Endodermal cell (in vitro differentiated cells): ENCODE measurements at regions not wholly inside any gene's neighbourhood (a gene's known extent, or its start where the extent isn't known, plus 50 kb on each side); places are given as distances from the start of the nearest gene placed in this dataset.

Experiments used
- DNase-seq: peaks from one replicate; pipeline ENCODE4 v3.0.0-alpha.2; 2017
- H3K27ac ChIP-seq: 2 replicates; pipeline ENCODE4 v1.5.1; 2013; ENCODE audit warnings: mild to moderate bottlenecking, low read depth, low read length, moderate library complexity
- H3K27me3 ChIP-seq: 2 replicates; pipeline ENCODE4 v1.6.1; 2013; ENCODE audit warnings: mild to moderate bottlenecking, low read length, moderate library complexity; ENCODE audit not compliant: insufficient read depth, control insufficient read depth, poor library complexity, severe bottlenecking
- H3K36me3 ChIP-seq: 2 replicates; pipeline ENCODE4 v1.7.0; 2013; ENCODE audit warnings: mild to moderate bottlenecking, low read length, moderate library complexity; ENCODE audit not compliant: control insufficient read depth, insufficient read depth
- H3K4me1 ChIP-seq: one replicate; pipeline ENCODE4 v1.7.0; 2013; ENCODE audit warnings: low read length; ENCODE audit not compliant: control insufficient read depth, insufficient read depth
- H3K4me3 ChIP-seq: 2 replicates; pipeline ENCODE4 v1.5.1; 2013; ENCODE audit warnings: mild to moderate bottlenecking, low read length, moderate library complexity
- H3K9ac ChIP-seq: 2 replicates; pipeline ENCODE4 v1.6.1; 2013; ENCODE audit warnings: mild to moderate bottlenecking, low read length, moderate library complexity; ENCODE audit not compliant: poor library complexity, severe bottlenecking; ENCODE audit errors: extremely low read depth
- H3K9me3 ChIP-seq: 2 replicates; pipeline ENCODE4 v1.6.1; 2013; ENCODE audit warnings: mild to moderate bottlenecking, low read length, moderate library complexity; ENCODE audit not compliant: control insufficient read depth
- H3K27ac Mint-ChIP-seq: 2 replicates; pipeline ENCODE4 v1.8.0; 2020; ENCODE audit warnings: mixed read lengths
- H3K27me3 Mint-ChIP-seq: 2 replicates; pipeline ENCODE4 v1.8.0; 2021; ENCODE audit warnings: mild to moderate bottlenecking, mixed read lengths; ENCODE audit not compliant: insufficient read depth
- H3K36me3 Mint-ChIP-seq: 2 replicates; pipeline ENCODE4 v1.8.0; 2020; ENCODE audit warnings: low read depth, mixed read lengths
- H3K4me1 Mint-ChIP-seq: 2 replicates; pipeline ENCODE4 v1.8.0; 2020; ENCODE audit warnings: mixed read lengths
- H3K4me3 Mint-ChIP-seq: 2 replicates; pipeline ENCODE4 v1.8.0; 2020; ENCODE audit warnings: mild to moderate bottlenecking, moderate library complexity, mixed read lengths
- H3K9me3 Mint-ChIP-seq: 2 replicates; pipeline ENCODE4 v1.8.0; 2020; ENCODE audit warnings: mild to moderate bottlenecking, mixed read lengths
- CTCF ChIP-seq: fragments of 200-600 bp; sonication (generic); conservative IDR thresholded peaks from 2 replicates; pipeline ENCODE4 v1.5.0; 2021; ENCODE audit warnings: antibody characterized with exemption, mild to moderate bottlenecking
- WGBS, 2 experiments: methylation state at CpG; one replicate each; pipeline versions ENCODE4 v1.1.5 to v1.1.7; 2013; ENCODE audit warnings: missing lambda C conversion rate in 2 of 2, mixed read lengths in 1 of 2; ENCODE audit not compliant: insufficient coverage in 1 of 2, insufficient read length in 1 of 2; 5-methylcytosine and 5-hydroxymethylcytosine counted together

GRCh38 chr6:23456396-23456795, 669.6 kb upstream of the NRSN1 start:
- H3K27ac ChIP-seq = no peak overlapping the region
- H3K9me3 ChIP-seq = no peaks in the 10 kb centered on the region
- no peak overlapping the region for H3K4me3 Mint-ChIP-seq
- no peaks in the 10 kb centered on the region for H3K9me3 Mint-ChIP-seq
- H3K36me3 ChIP-seq = no peaks in the 10 kb centered on the region
- no peaks in the 10 kb centered on the region for H3K27me3 Mint-ChIP-seq
- no peak overlapping the region for H3K9ac ChIP-seq
- DNase-seq = no peak
- no peaks in the 10 kb centered on the region for H3K4me1 ChIP-seq
- H3K36me3 Mint-ChIP-seq = no peaks in the 10 kb centered on the region
- H3K27ac Mint-ChIP-seq = no peak overlapping the region
- H3K4me1 Mint-ChIP-seq = peaks cover 5% of the 10 kb centered on the region
- TF ChIP-seq CTCF = no peak
- H3K4me3 ChIP-seq = no peak overlapping the region
- H3K27me3 ChIP-seq = no peaks in the 10 kb centered on the region

GRCh38 chr6:23457321-23457720, 668.7 kb upstream of the NRSN1 start:
- H3K27me3 ChIP-seq = no peaks in the 10 kb centered on the region
- H3K36me3 ChIP-seq = no peaks in the 10 kb centered on the region
- Mint-ChIP-seq H3K27me3 (no peaks in the 10 kb centered on the region), H3K9me3 (no peaks in the 10 kb centered on the region), H3K4me3 (no peak overlapping the region), H3K27ac (no peak overlapping the region), H3K4me1 (peaks cover 5% of the 10 kb centered on the region), H3K36me3 (no peaks in the 10 kb centered on the region)
- no peaks in the 10 kb centered on the region for H3K4me1 ChIP-seq
- no peak overlapping the region for H3K9ac ChIP-seq
- H3K9me3 ChIP-seq = no peaks in the 10 kb centered on the region
- no peak for DNase-seq
- no peak overlapping the region for H3K4me3 ChIP-seq
- no peak overlapping the region for H3K27ac ChIP-seq
- TF ChIP-seq CTCF = no peak
- 100% methylated on average over 2 of the region's 2 CpGs; no CpG with 5 or more reads in 1 of the 2 experiments for WGBS, 2 experiments

- Mint-ChIP-seq H3K9me3 (no peaks in the 10 kb centered on the region), H3K27me3 (no peaks in the 10 kb centered on the region), H3K36me3 (no peaks in the 10 kb centered on the region), H3K27ac (no peak overlapping the region), H3K4me1 (no peaks in the 10 kb centered on the region), H3K4me3 (no peak overlapping the region)
- no peak for TF ChIP-seq CTCF
- H3K9me3 ChIP-seq = no peaks in the 10 kb centered on the region
- no peaks in the 10 kb centered on the region for H3K36me3 ChIP-seq
- no peaks in the 10 kb centered on the region for H3K27me3 ChIP-seq
- whole genome bisulfite sequencing, 2 experiments = 77 to 100% methylated on average over 1 of the region's 1 CpG
- no peaks in the 10 kb centered on the region for H3K4me1 ChIP-seq
- H3K9ac ChIP-seq = no peak overlapping the region
- H3K4me3 ChIP-seq = no peak overlapping the region
- no peak for DNase-seq
- no peak overlapping the region for H3K27ac ChIP-seq
Observed at GRCh38 chr6:23465912-23466311, 660.1 kb upstream of the NRSN1 start.
